Hepatocyte (in vitro differentiated cells): ENCODE measurements at regions not wholly inside any gene's neighbourhood (a gene's known extent, or its start where the extent isn't known, plus 50 kb on each side); places are given as distances from the start of the nearest gene placed in this dataset.

Experiments
- DNase-seq: peaks from one replicate; pipeline ENCODE4 v3.0.0-alpha.2; 2016; ENCODE audit warnings: low spot score
- H2AFZ ChIP-seq: fragments of 200-600 bp; sonication (generic); 2 replicates; pipeline ENCODE4 v1.6.0; 2016; ENCODE audit warnings: antibody characterized with exemption, mild to moderate bottlenecking
- H3K27ac ChIP-seq: fragments of 200-600 bp; sonication (generic); 2 replicates; pipeline ENCODE4 v1.5.1; 2016; ENCODE audit warnings: mild to moderate bottlenecking
- H3K27me3 ChIP-seq: fragments of 200-600 bp; sonication (generic); 2 replicates; pipeline ENCODE4 v1.6.1; 2016
- H3K36me3 ChIP-seq: fragments of 200-600 bp; sonication (generic); replicated peaks from 2 replicates; pipeline ENCODE4 v1.5.1; 2016; ENCODE audit warnings: low read depth; ENCODE audit not compliant: insufficient read depth
- H3K4me1 ChIP-seq: fragments of 200-600 bp; sonication (generic); 2 replicates; pipeline ENCODE4 v1.5.1; 2016; ENCODE audit warnings: mild to moderate bottlenecking, moderate library complexity; ENCODE audit not compliant: insufficient read depth
- H3K4me2 ChIP-seq: fragments of 200-600 bp; sonication (generic); 2 replicates; pipeline ENCODE4 v1.6.0; 2016
- H3K4me3 ChIP-seq: fragments of 200-600 bp; sonication (generic); 2 replicates; pipeline ENCODE4 v1.5.1; 2016; ENCODE audit warnings: mild to moderate bottlenecking
- H3K79me2 ChIP-seq: fragments of 200-600 bp; sonication (generic); 2 replicates; pipeline ENCODE4 v1.6.0; 2017; ENCODE audit warnings: mild to moderate bottlenecking
- H3K9me2 ChIP-seq: fragments of 200-600 bp; sonication (generic); replicated peaks from 2 replicates; pipeline ENCODE4 v1.6.0; 2017; ENCODE audit warnings: mild to moderate bottlenecking; ENCODE audit not compliant: insufficient read depth
- H3K9me3 ChIP-seq: fragments of 200-600 bp; sonication (generic); 2 replicates; pipeline ENCODE4 v1.5.1; 2016; ENCODE audit warnings: low read depth, mild to moderate bottlenecking
- H4K20me1 ChIP-seq: fragments of 200-600 bp; sonication (generic); 2 replicates; pipeline ENCODE4 v1.6.0; 2016; ENCODE audit warnings: mild to moderate bottlenecking; ENCODE audit not compliant: insufficient read depth, poor library complexity, severe bottlenecking
- CTCF ChIP-seq: fragments of 200-600 bp; sonication (generic); IDR thresholded peaks from 2 replicates; pipeline ENCODE4 v1.5.1; 2016; ENCODE audit warnings: antibody characterized with exemption, mild to moderate bottlenecking; ENCODE audit not compliant: poor library complexity
- EZH2 ChIP-seq: fragments of 200-600 bp; sonication (generic); IDR thresholded peaks from 2 replicates; pipeline ENCODE4 v1.6.1; 2016; ENCODE audit warnings: antibody characterized with exemption, mild to moderate bottlenecking, borderline replicate concordance
- EZH2phosphoT487 ChIP-seq: fragments of 200-600 bp; sonication (generic); IDR thresholded peaks from one replicate; pipeline ENCODE4 v1.6.1; 2018; ENCODE audit warnings: antibody characterized with exemption, mild to moderate bottlenecking, low read depth, moderate library complexity; ENCODE audit not compliant: unreplicated experiment, severe bottlenecking
- WGBS: methylation state at CpG from one replicate; pipeline ENCODE4 v1.1.6; 2016; ENCODE audit warnings: low lambda C conversion rate; ENCODE audit errors: missing lambda C conversion rate; 5-methylcytosine and 5-hydroxymethylcytosine counted together

GRCh38 chr10:52642208-52642607 is 130.4 kb downstream of the MBL2 start:
- Histone ChIP-seq H3K27ac (no peak overlapping the region), H3K79me2 (no peaks in the 10 kb centered on the region)
- no peak for TF ChIP-seq EZH2phosphoT487
- no peak for TF ChIP-seq CTCF
- no peak for TF ChIP-seq EZH2

GRCh38 chr10:52644373-52645186 is 128.0 kb downstream of the MBL2 start:
- H3K79me2 ChIP-seq = no peaks in the 10 kb centered on the region
- H3K27ac ChIP-seq = no peak overlapping the region
- H4K20me1 ChIP-seq = no peaks in the 10 kb centered on the region
- no peaks in the 10 kb centered on the region for H3K9me3 ChIP-seq
- no peak overlapping the region for H3K4me2 ChIP-seq
- peak; percentile 65 for DNase-seq
- no peaks in the 10 kb centered on the region for H3K36me3 ChIP-seq
- no peak overlapping the region for H3K4me3 ChIP-seq
- H3K4me1 ChIP-seq = no peaks in the 10 kb centered on the region
- TF ChIP-seq EZH2 (no peak), CTCF (peak; percentile 74)
- H3K27me3 ChIP-seq = no peaks in the 10 kb centered on the region
- WGBS = 50% methylated on average over 3 of the region's 3 CpGs
- no peak overlapping the region for H2AFZ ChIP-seq
- H3K9me2 ChIP-seq = no peaks in the 10 kb centered on the region

More at GRCh38 chr10:52642208-52642607, 130.4 kb downstream of the MBL2 start:
- Histone ChIP-seq H3K9me2 (no peaks in the 10 kb centered on the region), H3K36me3 (no peaks in the 10 kb centered on the region), H3K4me2 (no peak overlapping the region), H3K4me3 (no peak overlapping the region), H4K20me1 (no peaks in the 10 kb centered on the region), H2AFZ (no peak overlapping the region), H3K27me3 (no peaks in the 10 kb centered on the region), H3K4me1 (no peaks in the 10 kb centered on the region), H3K9me3 (no peaks in the 10 kb centered on the region)
- WGBS = 41% methylated on average over 4 of the region's 4 CpGs
- DNase-seq = no peak

GRCh38 chr10:52645187-52645758 is 127.3 kb downstream of the MBL2 start:
- H3K9me2 ChIP-seq = no peaks in the 10 kb centered on the region
- H3K27me3 ChIP-seq = no peaks in the 10 kb centered on the region
- H3K27ac ChIP-seq = no peak overlapping the region
- no peak overlapping the region for H2AFZ ChIP-seq
- no peaks in the 10 kb centered on the region for H3K36me3 ChIP-seq
- H3K79me2 ChIP-seq = no peaks in the 10 kb centered on the region
- no peaks in the 10 kb centered on the region for H3K9me3 ChIP-seq
- no peak overlapping the region for H3K4me2 ChIP-seq
- DNase-seq = no peak
- no peaks in the 10 kb centered on the region for H4K20me1 ChIP-seq
- H3K4me1 ChIP-seq = no peaks in the 10 kb centered on the region
- WGBS = 60% methylated on average over 4 of the region's 4 CpGs
- TF ChIP-seq EZH2phosphoT487 (no peak), CTCF (no peak), EZH2 (no peak)
- H3K4me3 ChIP-seq = no peak overlapping the region
